Epithelial cell of proximal tubule (primary cell): ENCODE measurements at regions not wholly inside any gene's neighbourhood (a gene's known extent, or its start where the extent isn't known, plus 50 kb on each side); places are given as distances from the start of the nearest gene placed in this dataset.

Source experiments
- DNase-seq: peaks from one replicate; pipeline ENCODE4 v3.0.0-alpha.2; 2011; ENCODE audit warnings: low read depth
- H3K4me3 ChIP-seq: 2 replicates; pipeline ENCODE4 v1.5.1; 2011; ENCODE audit warnings: low read depth, mild to moderate bottlenecking, low read length
- TF ChIP-seq, protein P1 (sequence below): conservative IDR thresholded peaks from 2 replicates; pipeline ENCODE4 v1.5.1; 2012; ENCODE audit warnings: low read depth, mild to moderate bottlenecking, low read length

DNA sequence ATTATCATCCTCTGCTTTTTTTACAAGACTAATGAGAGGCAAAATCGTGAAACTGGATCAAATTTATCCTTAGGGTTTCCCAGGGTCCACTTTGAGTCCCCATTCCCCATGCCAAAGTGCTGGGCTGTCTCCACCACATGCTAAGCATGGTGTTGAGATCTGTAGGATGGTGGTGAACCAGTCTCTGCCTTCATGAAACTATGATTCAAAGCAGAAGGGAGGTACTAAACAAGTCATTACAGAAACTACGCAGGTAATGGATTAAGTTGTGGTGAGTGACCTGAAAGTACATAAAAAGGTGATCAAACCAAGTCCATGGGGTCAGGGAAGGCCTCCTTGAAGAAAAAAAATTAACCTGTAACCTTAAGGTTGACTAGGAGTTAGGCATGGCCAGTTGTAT is 265.2 kb downstream of the ATG4C start:
- no peak overlapping the region for H3K4me3 ChIP-seq
- no peak for DNase-seq
- TF ChIP-seq, protein P1, sequence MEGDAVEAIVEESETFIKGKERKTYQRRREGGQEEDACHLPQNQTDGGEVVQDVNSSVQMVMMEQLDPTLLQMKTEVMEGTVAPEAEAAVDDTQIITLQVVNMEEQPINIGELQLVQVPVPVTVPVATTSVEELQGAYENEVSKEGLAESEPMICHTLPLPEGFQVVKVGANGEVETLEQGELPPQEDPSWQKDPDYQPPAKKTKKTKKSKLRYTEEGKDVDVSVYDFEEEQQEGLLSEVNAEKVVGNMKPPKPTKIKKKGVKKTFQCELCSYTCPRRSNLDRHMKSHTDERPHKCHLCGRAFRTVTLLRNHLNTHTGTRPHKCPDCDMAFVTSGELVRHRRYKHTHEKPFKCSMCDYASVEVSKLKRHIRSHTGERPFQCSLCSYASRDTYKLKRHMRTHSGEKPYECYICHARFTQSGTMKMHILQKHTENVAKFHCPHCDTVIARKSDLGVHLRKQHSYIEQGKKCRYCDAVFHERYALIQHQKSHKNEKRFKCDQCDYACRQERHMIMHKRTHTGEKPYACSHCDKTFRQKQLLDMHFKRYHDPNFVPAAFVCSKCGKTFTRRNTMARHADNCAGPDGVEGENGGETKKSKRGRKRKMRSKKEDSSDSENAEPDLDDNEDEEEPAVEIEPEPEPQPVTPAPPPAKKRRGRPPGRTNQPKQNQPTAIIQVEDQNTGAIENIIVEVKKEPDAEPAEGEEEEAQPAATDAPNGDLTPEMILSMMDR, result no peak

DNA sequence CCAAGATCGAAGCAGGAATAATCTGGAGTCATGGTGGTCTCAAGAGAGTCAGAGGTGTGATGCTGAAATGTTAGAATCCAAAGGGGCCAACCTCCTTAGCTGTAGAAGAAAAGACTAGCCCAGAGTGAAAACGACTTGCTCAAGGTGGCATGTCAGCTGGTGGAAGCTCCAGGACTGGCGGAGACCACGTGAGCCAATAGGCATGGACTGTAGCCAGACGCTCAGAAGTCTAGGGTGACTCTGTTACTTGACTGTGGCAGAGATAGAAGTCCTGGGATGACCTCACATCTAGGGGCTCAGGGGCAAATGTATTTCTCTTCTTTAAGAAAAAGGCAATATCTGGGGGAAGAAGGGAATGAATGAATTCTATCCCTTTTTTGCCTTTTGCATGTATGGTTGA is 267.4 kb downstream of the ATG4C start:
- TF ChIP-seq, protein P1, result no peak
- DNase-seq, result peak; percentile 58
- no peak overlapping the region for H3K4me3 ChIP-seq

DNA sequence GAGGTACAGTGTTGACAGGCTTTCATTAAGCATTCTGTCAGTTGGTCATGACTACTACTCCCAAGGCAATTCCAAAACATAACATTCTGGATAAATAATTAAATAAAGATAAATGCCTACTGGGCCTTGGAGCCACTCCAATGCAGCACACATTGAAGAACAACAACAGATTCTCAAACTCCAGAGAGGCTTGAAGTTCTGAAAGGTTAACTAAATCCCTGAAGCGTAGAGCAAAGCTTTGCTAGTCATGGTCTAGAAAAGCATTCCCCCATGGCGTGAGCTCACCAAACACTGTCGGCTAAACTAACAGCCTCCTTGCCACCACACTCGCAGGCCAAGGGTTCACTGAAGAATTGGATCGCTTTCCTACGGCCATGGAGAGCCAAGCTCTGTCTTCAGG is 268.0 kb downstream of the ATG4C start:
- TF ChIP-seq, protein P1, result no peak
- DNase-seq, result peak; percentile 99
- no peak overlapping the region for H3K4me3 ChIP-seq

DNA sequence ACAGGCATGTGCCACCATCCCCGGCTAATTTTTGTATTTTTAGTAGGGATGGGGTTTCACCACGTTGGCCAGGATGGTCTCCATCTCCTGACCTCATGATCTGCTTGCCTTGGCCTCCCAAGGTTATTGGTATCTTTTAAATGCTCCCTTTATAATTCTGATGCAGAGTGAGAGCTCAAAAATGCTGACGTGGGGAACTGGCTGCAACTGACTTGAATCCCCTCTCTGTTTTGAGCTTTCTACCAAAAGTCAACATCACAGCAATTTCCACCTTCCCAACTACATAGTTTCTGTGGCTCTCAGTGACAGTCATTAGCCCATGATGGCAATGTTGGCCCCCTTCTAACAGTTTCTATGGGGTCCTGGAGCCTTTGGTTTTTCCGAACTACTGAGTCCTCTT is 268.2 kb upstream of the FOXD3 start:
- TF ChIP-seq, protein P1, result no peak
- no peak for DNase-seq
- no peak overlapping the region for H3K4me3 ChIP-seq

DNA sequence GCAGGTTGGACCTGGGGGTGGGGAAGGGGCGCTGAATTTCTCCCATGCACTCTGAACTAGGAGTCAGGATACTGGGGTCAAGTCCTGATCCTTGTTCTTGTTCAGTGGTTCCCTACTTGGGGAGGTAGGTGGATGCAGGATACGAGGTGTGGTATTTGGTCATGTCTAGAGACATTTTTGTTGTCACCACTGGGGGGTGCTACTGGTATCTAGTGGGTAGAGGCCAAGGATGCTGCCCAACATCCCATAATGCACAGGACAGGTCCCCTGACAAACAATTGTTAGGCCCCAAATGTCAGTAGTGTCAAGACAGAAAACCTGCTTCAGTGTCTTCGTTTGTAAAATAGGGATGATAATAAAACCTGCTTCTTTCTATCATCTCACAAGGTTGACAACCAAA is 259.0 kb upstream of the FOXD3 start:
- no peak for DNase-seq
- TF ChIP-seq, protein P1, result peak; percentile 42
- no peak overlapping the region for H3K4me3 ChIP-seq

DNA sequence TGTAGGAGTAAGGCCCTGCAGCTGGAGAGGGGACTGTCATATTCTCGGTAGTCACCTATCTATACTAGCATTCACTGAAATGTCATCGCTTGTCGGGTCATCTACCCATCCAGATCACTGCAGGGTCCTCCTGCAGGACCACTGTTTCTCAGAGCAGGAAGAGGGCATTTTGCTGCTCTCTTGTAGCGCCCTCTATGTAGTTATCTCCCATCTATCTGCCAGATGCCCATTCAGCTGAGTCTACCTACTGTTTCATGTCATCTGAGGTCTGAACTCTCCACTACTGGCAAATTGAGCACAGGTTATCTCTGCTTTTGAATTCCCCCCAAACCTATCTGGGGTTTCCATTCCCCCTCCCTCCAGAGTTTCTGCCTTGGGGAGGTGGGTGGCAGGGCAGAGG is 258.2 kb upstream of the FOXD3 start:
- H3K4me3 ChIP-seq, result no peak overlapping the region
- DNase-seq, result no peak
- TF ChIP-seq, protein P1, result peak; percentile 5

DNA sequence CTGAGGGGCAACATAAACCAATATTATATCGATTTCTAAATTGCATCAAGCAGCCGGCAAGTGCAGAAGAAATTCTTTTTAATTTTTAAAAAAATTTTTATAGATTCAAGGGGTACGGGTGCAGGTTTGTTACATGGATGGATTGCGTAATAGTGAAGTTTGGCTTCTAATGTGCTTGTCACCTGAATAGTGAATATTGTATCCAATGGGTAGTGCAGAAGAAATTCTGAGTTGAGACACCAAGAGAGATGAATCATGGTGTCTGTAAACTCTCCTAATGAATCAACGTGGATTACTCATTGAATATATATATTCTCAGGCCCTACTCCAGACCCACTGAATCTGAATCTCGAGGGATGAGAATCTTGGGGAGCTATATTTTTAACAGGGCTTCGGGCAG is 253.7 kb upstream of the FOXD3 start:
- H3K4me3 ChIP-seq, result no peak overlapping the region
- TF ChIP-seq, protein P1, result no peak
- no peak for DNase-seq
